M059J (cell line): ENCODE measurements at regions not wholly inside any gene's neighbourhood (a gene's known extent, or its start where the extent isn't known, plus 50 kb on each side); places are given as distances from the start of the nearest gene placed in this dataset.
A peak's percentile ranks its signal among the peaks of the same experiment; 100 is the strongest.

Source experiments
- DNase-seq: peaks from one replicate; pipeline ENCODE4 v3.0.0-alpha.2; 2012; ENCODE audit warnings: low read depth

DNA sequence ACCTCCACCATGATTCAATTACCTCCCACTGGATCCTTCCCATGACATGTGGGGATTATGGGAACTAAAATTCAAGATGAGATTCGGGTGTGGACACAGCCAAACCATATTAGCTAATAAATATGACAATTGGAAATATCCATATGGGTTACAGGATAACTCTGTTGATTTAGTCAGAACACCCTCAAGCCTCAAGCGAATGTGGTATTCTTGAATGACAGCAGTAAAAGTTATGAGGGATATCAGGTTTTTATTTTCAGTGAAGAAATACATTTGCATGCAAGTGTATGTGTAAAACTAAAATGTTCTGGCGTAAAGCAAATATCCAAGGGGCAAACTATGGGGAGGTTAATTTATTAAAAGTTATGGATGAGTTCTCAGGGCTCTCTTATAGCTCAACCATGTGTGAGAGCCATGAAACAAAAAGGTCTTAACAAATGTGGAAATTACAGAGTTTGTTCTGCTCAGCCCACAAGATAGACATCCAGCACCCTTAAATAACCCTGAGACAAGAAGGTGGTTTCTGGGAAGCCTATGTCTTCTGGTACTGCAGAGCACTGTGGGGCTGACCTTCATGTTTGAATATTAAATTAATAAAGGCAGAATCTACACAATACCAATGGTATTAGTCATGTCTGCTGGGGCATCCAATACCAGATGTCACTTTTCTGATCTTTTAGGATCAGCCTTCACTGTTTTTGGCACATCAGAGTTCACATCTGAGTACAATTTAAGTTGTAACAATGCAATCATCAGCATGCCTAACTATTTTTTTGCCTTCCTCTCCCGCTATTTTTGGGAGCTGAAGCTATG is 370.5 kb upstream of the RSPO3 start:
- no peak for DNase-seq

DNA sequence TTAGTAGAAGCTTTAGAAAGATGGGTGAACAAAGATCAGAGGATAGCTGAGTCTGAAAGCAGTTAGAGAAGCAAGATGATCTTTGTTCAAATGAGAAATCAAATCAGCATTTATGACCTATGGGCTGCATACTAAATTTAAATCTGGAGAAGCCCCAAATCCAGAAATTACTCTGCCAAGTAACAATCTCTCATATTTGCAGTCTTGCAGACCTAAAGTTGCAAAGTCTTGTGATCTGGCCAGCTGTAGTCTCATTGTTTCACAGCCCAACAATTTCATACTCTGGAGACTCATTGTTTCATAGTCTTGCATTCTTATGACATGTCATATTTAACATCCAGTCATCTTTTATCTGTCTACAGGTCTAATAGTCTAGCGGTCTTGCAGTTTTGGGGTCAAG is 364.9 kb upstream of the RSPO3 start:
- DNase-seq: no peak

DNA sequence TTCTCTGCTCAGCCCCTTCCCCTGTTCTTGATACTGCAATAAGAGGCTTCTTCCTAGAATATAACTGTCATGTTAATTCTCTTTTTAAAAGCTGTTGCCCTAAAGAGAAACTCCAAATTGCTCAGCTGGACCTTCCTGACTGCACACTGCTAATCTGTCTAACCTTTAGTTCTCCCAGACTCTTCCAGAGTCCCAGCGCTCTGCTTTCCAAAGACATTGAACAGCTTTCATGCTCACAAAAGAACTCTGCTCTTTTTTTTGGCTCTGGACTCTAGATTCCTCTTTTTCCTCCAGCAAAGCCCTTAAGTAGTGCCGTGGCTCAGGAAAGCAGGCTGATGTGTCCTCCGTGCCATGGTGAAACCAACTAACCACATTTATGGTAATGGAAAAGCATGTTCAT is 356.6 kb upstream of the RSPO3 start:
- DNase-seq: no peak

DNA sequence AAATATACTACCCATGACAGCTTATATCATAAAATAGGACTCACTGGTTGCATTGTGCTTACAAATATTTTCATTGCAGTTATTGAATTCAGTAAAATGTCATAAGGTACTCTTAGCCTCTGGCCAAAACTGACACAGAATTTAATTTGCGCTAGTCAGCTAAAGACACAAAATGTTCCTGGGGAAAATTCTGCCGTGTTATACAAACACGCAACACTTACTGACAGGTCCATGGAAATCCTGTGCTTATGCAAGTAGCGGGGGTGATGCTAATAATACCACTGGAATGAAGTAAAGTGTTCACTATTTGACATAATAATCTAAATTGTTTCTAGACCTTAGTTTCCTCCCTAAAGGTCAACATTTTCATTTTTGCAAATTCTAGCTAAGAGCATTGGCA is 354.4 kb upstream of the RSPO3 start:
- no peak for DNase-seq

DNA sequence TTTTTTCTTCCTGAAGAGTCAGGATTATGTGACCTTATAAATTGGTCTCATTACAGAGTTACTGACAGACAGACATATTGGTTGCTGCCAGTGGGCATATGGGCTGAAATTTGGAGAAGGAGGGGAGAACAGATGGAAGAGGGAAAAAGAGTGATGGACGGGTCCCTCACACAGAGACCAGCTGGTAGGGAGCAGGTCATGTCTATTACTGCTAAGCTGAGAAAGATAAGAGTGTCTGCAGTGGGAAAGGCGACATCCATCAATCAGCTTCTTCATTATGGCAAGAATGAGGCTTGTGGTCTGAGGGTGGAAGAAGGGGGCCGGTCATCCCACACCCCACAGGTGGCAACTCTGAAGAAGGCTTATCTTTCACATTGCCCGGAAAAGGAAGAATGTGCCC is 353.8 kb upstream of the RSPO3 start:
- DNase-seq: no peak

DNA sequence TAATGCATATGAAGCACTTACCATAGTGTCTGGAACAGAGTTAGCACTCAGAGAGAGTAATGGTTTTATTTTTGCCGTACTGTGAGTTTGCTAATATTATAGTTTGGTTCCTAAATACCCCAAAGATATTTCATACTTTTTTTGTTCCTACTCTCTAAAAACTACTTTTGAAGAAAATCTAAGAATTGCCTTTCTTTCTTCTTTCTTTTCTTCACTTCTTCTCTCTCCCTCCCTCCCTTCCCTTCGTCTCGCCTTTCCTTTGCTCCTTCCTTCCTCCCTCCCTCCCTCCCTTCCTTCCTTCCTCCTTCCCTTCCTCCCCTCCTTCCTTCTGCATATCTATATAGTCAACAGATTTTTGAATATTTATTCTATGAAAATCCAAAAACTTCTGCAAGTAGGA is 351.7 kb upstream of the RSPO3 start:
- no peak for DNase-seq

DNA sequence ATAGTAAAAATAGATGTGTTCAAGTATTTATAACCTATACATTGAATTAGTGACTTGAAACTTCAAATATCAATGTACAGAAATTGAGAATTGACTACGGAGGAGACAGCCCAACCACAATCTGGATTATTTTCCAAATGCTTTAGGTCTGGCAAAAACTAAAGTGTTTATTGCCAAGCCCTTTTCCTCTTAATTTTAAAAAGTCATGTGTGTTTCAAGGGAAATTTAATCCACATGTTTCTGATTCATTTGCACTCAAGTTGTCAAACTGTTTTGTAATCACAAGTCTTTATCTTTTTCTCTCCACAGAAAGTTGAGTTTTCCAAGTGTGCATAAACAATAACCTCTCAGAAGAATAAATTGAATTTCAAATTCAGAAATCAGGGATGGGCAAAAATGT is 350.8 kb upstream of the RSPO3 start:
- no peak for DNase-seq

DNA sequence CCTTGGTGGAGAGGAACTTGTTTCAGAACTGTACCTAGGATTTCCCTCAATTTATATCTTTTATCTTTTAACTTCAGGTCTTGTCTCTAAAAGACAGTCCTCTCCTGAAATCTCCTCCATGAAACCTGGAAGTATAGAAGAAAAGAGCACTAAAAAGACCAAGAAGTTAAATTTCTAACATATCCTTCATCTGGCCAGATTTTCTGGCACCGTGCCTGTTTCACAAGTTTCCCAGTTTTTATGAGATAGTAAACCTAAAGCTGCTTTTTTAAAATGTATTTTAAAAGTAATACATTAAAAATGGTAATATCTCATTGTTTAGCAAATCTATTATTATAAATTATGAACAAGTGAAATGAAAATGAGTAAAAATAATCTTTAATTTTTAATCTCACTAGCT is 348.3 kb upstream of the RSPO3 start:
- no peak for DNase-seq

DNA sequence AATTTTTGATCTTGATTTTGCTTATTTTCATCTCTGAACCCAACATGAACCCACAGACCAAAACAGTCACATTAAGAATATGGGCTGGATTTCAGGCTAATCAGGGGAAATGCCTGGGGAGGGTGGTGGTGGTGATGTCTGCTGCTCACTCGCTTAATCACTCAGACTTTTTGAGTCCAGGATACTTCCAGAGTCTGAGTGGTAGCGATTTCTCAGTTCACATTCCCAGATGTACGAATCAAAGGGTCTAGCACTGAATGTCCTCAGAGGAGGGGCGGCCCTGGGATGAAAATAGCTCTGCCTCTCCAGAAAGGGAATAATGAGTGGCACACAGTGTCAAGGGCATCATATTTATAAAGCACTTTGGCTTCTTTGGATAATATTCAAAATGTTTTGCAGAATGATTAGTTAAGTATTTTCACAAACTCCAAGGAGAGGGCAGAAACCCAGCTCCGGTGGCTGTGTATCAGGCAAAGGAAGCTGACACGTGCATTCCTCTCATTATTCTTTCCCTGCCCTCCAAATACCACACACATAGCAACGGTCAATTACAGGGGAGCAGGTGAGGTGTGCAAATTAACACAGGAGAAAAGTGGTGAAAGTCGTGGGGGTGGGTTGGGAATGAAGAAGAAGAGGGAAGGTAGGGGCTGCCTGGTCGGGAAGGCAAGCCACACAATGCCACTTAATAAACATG is 345.2 kb upstream of the RSPO3 start:
- no peak for DNase-seq

DNA sequence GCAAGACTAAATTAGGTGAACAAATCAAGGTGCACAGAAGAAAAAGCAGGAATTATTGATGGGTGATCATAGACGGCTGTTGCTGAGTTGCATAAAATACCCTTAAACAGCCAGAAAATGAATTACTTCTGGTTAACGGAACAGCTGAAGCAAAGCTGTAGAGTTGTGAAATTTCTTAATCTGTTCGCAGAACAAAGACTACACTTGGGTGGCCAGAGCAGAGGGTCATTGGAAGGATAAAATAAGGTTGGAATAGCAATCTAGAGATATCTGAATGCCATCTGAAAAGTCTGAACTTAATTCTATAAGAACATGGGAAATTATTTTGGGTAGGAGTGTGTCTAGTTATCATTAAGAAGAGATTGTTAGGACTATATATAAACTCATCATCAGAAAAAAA is 339.1 kb upstream of the RSPO3 start:
- no peak for DNase-seq

DNA sequence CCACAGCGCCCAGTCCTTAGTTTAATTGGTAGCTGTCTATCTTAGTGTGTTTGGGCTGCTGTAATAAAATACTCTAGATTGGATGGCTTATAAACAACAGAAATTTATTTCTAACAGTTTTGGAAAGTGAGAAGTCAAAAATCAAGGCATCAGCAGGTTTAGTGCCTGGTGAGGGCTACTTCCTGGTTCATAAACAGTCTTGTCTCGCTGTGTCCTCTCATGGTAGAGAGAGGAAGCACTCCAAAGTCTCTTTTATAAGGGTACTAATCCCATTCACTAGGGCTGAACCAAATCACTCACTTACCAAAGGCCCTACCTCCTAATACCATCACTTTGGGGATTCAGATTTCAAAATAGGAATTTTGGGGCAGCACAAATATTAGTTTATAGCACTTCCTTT is 336.9 kb upstream of the RSPO3 start:
- no peak for DNase-seq

DNA sequence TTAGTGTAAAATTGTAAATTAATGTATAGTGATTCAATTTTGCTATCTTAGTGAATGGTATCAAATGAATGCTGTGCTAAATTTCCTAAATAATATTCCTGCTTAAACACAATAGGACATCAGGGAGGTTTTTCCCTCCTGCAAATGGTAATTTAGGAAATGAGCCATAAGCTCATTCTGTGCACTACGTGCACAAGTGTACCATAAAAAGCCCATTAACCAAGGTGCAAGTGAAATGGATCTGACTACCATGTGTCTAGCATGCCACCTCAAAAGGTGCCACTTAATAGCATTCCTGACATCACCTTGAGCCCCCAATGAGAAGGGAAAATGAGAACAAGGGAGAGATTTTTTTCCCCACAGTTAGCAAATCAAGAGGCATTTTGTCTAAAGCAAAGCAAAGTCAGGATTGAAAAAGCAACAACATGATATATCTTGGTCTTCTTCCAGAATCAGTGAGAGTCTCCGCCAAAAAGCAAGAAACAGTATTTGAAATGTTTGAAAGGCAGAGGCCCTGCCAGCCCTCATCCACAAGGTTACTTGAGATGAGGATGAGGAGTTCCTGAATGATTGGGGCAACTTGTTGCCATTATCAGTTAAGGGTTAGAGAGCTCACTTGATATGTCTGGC is 334.2 kb upstream of the RSPO3 start:
- DNase-seq: no peak

DNA sequence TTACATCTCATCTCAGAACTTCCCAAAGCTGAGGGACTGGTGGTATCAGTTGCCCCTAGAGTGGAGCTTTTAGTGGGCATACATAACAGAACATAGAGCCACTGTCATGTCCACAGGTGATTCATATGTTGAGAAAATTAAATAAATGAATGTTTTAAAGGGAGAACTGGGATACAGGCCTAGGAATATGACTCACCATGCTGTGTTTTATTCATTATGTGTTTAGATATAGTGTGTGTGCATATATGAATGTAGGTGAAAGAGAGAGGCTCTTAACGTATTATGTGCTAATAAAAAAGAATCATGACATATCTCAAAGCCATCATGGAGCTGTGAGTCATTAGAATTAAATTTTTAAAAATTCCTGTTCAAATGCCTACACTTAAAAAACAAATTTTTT is 332.2 kb upstream of the RSPO3 start:
- DNase-seq: peak; percentile 13

DNA sequence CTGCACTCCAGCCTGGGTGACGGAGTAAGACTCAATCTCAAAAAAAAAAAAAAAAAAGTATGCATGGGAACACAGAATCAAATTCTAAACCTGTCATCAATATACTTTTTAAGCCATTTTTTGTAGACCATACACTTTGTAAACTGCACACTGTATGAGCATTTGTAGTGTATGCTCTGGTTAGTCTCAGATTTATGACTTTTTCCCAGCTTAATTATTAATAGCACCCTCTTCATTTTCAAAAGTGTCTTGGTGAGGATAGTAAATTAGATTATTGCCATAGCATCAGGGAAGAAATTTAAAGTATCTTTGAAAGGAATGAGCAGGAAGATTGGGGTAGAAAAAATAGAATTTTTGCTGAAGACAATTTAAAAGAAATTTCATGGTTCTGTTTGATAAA is 330.8 kb upstream of the RSPO3 start:
- no peak for DNase-seq

DNA sequence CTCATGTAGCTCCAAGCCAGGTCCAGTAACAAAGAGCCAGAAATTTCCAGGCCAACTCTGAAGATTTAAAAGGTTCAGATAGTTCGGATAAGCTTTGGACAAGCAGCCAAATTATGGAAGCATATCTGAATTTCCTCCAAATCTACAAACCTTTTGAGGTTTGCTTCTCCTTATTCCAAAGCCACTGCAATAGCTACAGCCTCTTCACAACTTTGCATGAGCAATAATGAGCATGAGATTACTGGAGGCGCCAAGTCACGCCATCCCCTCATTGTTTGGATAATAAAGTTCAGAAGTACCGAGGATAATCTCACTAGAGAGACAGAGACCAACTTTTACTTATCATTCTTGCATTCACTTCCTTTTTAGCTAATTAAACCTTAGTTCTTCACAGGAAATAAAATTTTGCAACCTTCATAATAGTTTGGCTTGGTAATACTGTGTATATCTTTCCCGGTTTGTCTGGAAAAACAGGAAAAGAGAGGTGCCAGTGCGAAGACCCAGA is 329.6 kb upstream of the RSPO3 start:
- peak; percentile 16 for DNase-seq

DNA sequence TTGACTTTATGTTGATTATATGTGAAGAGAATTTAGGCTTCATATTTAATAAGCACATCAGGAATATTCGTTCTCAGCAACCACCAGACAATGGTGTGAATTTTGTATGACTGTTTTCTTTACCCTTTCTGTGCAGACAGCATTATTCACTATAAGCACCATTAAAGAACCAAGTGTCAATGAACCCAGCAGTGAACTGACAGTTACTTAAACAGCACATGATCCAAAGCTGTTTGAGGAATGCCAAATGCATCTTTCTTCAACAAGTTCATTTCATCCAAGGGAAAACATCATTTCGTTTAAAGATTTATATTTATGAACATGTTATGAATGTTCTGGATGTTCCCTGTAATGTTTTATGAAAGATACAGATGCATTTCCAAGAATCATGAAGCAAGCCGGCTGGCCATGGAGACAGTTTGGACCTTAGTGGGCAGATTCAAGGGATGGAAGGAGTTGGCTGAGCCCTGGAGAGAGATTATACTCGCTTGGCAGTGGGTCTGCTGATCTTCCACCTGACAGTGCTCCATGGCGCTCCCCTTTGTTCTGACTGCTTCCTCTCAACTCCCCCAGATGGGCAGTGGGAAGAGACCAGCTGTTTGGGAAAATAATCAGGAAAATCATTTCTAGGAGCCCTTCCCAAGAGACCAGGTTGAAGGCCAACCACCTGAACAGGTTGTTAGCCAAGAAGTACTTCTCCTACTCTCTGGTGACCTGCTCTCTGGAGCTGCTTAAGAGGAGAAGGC is 326.0 kb upstream of the RSPO3 start:
- no peak for DNase-seq

DNA sequence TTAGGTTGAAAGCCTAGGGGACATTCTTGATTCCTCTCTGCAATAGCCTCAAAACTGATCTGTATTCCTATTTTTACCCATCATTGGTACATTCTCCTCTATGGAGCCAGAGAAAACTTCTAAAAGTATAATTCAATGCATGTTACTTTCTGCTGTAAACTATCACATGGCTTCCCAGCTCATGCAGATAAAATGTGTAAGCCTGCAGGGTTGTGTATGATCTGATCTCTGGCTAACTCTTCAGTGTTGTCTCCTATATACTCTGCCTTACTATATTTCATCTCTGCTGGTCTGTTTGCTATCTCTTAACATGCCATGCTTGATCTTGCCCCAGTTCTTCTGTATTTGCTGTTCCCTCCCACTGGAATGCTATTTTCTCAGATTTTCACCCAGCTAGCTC is 323.3 kb upstream of the RSPO3 start:
- no peak for DNase-seq

DNA sequence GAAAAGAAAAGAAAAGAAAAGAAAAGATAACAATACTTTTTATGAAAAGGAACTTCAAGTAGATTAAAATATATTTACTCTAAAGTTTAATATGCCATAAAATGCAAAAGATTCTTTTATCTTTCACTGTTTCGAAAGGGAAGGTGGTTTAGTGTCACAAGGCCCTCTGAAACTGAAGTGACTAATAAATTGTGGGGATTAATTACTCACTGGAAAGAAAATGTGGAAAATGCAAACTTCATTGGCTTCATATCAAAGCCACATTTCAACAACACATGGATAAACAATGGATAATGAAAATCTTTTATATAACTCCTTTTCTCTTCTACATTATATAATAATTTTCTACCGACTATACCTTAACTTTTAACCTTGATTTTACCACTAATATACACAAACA is 320.5 kb upstream of the RSPO3 start:
- peak; percentile 47 for DNase-seq

DNA sequence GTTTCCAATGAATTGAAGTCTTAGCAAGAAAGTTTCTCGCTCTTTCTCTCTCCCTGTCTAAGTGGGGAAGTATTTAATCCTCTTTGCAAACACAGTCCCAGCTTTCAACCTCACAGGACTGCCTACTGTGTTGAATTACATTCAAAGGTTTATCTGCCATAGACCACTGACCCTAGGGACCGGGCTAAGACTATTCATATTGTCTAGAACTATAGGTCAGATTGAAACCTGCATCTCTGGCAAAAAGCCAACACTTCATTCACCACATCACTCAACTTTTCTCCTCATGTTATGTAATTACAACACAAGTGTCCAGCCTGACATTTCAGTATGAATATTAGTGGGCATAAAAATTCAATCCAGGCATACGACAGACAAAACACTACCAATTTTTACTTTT is 314.7 kb upstream of the RSPO3 start:
- no peak for DNase-seq

DNA sequence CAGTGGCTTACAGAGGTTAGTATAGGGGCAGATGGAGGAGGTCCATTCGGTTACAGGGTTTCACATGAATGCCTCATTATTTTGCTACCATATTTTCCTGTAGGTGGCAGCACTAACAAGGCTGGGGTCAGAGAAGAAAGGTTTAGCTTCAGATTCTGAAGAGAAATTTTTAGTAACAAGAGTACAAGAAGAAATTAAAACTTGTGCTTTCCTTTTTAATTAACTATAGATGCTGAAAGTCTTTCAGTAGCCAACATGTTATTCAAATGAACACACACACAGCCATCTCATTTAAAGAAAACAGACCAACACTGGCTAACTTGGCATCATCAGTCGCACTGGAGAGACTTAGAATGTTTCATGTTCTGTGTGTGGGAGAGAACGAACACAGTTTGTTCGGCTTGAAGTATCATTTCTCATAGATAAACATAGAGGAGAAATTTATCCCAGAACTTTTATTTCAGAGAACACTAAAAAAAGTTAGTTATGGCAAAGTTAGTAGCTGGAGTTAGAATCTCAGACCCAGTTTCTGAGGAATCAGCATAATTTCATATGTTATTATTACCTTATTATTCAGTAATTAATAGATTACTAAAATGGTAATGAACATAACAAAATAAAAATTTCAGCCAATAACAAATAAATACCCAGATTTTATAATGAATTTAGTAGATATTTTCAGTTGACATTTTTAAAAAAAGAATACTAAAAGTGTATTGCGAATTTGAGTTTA is 314.0 kb upstream of the RSPO3 start:
- peak; percentile 68 for DNase-seq

DNA sequence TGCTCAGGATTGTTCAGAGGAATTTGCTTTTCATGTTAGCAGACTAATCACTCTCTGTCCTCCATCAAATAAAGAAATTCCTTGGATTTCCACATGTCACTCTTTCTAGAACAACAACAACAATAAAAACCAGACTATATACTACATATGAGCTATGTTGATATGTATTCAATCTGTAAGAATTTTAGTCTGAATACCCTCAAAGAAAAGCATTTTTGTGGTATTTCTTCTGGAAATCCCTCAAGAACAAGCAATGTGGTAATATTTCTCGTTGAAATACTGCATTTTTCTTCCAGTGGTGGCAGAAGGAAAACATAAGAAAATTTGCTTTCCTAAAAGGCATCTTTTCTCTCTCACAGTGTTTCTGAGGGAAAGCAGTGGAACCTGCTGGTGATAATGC is 312.6 kb upstream of the RSPO3 start:
- DNase-seq: no peak

DNA sequence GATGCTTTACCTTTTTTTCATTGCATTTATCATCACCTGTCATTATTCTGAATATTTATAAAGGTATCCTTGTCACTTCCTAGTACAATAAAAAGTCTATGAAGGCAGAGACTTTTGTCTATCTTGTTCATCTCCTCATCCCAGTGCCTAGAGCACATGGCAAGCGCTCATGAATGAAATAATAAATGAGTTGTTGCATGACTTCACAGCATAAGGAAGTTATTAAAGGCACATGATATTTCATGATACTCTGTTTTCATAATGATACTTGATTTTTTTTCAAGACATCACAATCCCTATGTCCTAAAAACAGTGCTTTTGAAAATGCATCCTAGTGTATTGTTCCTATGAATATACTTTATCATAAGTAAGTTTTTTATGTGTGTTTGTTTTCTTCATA is 310.6 kb upstream of the RSPO3 start:
- DNase-seq: no peak
